ENCODE measurements at regions not wholly inside any gene's neighbourhood (a gene's known extent, or its start where the extent isn't known, plus 50 kb on each side); places are given as distances from the start of the nearest gene placed in this dataset.

- DNase-seq: no peak
These were observed 211.7 kb downstream of the FAM76B start for GRCh38 chr11:95577716-95578460.

GRCh38 chr11:95576146-95576845 is 213.3 kb downstream of the FAM76B start:
- no peak for DNase-seq

- DNase-seq: no peak
These were observed 214.1 kb downstream of the FAM76B start for GRCh38 chr11:95575517-95575916.

- no peak for DNase-seq
These were observed 217.8 kb downstream of the FAM76B start for GRCh38 chr11:95571718-95572260.

GRCh38 chr11:95570845-95571244 is 218.7 kb downstream of the FAM76B start:
- DNase-seq: no peak

GRCh38 chr11:95569207-95569606 is 220.4 kb downstream of the FAM76B start:
- DNase-seq: no peak

GRCh38 chr11:95568281-95568680 is 221.3 kb downstream of the FAM76B start:
- DNase-seq: no peak

GRCh38 chr11:95567685-95568084 is 221.9 kb downstream of the FAM76B start:
- DNase-seq: no peak

- no peak for DNase-seq
These were observed 223.4 kb downstream of the FAM76B start for GRCh38 chr11:95566211-95566610.

- DNase-seq: no peak
These were observed 223.8 kb downstream of the FAM76B start for GRCh38 chr11:95565724-95566141.

- no peak for DNase-seq
These were observed 225.7 kb downstream of the FAM76B start for GRCh38 chr11:95563859-95564258.

- no peak for DNase-seq
These were observed 226.4 kb downstream of the FAM76B start for GRCh38 chr11:95563173-95563572.

GRCh38 chr11:95562196-95562921 is 227.2 kb downstream of the FAM76B start:
- no peak for DNase-seq

- DNase-seq: no peak
These were observed 229.7 kb downstream of the FAM76B start for GRCh38 chr11:95559899-95560298.

- DNase-seq: no peak
These were observed 232.2 kb downstream of the FAM76B start for GRCh38 chr11:95557376-95557775.

GRCh38 chr11:95556342-95557163 is 233.0 kb downstream of the FAM76B start:
- no peak for DNase-seq

- no peak for DNase-seq
These were observed 233.6 kb downstream of the FAM76B start for GRCh38 chr11:95556011-95556341.

- no peak for DNase-seq
These were observed 234.7 kb downstream of the FAM76B start for GRCh38 chr11:95554911-95555310.

- no peak for DNase-seq
These were observed 240.3 kb downstream of the FAM76B start for GRCh38 chr11:95549301-95549700.

GRCh38 chr11:95548416-95548815 is 241.2 kb downstream of the FAM76B start:
- no peak for DNase-seq

- no peak for DNase-seq
These were observed 241.6 kb downstream of the FAM76B start for GRCh38 chr11:95547976-95548375.

- DNase-seq: no peak
These were observed 242.4 kb downstream of the FAM76B start for GRCh38 chr11:95547186-95547585.
